ENCODE measurements at regions not wholly inside any gene's neighbourhood (a gene's known extent, or its start where the extent isn't known, plus 50 kb on each side); places are given as distances from the start of the nearest gene placed in this dataset.

GRCh38 chr18:10131081-10131459 is 217.3 kb downstream of the VAPA start:
- Histone ChIP-seq H3K36me3 (ENCODE audit: insufficient read depth, low read length) (no peaks in the 10 kb centered on the region), H3K4me3 (ENCODE audit: low read length, poor library complexity, severe bottlenecking) (no peak overlapping the region), H3K9me3 (ENCODE audit: insufficient read depth, low read depth, low read length) (no peaks in the 10 kb centered on the region), H3K4me1 (ENCODE audit: insufficient read depth, low read length, poor library complexity, severe bottlenecking) (peaks cover 6% of the 10 kb centered on the region), H3K4me2 (ENCODE audit: low read depth, low read length, poor library complexity, severe bottlenecking) (peak overlapping the region; percentile 77), H3F3A (ENCODE audit: low read depth) (no peaks in the 10 kb centered on the region), H3K9me2 (replicated peaks; ENCODE audit: low read depth, low read length) (no peaks in the 10 kb centered on the region), H4K20me1 (ENCODE audit: insufficient read depth, low read length, poor library complexity, severe bottlenecking) (no peaks in the 10 kb centered on the region), H3K9ac (ENCODE audit: low read depth, low read length, poor library complexity, severe bottlenecking) (no peak overlapping the region), H2AFZ (ENCODE audit: low read length) (peak overlapping the region; percentile 73), H3K79me2 (ENCODE audit: insufficient read depth, low read length) (no peaks in the 10 kb centered on the region), H3K27me3 (ENCODE audit: insufficient read depth, low read length, poor library complexity, severe bottlenecking) (no peaks in the 10 kb centered on the region)
- TF ChIP-seq EZH2phosphoT487 (IDR thresholded peaks at IDR 0.05; ENCODE audit: borderline replicate concordance), result no peak
- no peak for TF ChIP-seq CTCF (conservative IDR thresholded peaks at IDR 0.05; ENCODE audit: low read length)

DNA sequence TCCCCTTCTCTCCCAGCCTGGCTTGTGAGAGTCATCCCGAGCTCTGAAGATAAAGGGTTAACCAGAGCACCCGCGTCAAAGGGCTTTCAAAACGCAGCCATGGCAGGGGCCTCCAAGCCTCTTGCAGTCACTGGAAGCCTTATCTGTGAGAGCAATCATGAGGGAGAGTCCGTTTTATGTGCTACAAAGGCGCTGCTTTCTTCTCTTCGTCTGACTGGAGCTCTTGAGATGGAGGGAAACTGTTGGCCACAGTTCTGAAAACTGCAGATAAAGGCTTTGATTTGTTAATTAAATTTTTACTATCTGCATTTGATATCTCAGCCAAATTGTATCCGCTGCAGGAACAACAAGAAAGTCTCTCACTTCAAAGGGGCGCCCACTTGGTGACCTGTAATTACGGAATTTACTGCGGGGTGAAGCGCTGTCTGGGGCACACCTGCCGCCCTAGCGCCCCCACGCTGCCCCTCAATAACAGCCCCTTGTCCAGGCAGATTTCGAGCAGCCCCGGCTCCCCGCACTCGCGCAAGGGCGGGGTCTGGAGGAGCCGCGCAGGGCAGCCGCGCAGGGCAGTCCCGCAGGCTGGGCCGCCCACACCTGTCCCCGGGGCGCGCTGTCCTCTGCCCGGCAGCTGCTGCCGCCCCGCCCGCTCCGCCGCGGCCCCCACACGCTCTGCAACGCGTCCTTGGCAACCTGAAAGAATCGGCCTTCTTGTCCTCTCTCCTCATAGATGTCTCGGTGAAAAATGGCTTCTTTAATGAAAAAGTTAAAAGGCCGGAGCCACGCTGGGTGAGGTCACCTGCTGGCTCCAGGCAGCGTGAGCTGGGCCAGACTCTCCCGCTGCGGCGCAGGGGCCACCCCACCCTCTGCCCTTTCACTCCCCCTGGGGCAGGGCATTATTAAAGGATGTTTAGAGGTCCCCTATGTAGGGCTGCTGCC is 217.9 kb downstream of the VAPA start:
- no peaks in the 10 kb centered on the region for H3K9me3 ChIP-seq (ENCODE audit: insufficient read depth, low read depth, low read length)
- no peak overlapping the region for H3K9ac ChIP-seq (ENCODE audit: low read depth, low read length, poor library complexity, severe bottlenecking)
- H3K9me2 ChIP-seq (replicated peaks; ENCODE audit: low read depth, low read length), result no peaks in the 10 kb centered on the region
- H3F3A ChIP-seq (ENCODE audit: low read depth), result no peaks in the 10 kb centered on the region
- H3K4me3 ChIP-seq (ENCODE audit: low read length, poor library complexity, severe bottlenecking), result peak overlapping the region; percentile 63
- H3K79me2 ChIP-seq (ENCODE audit: insufficient read depth, low read length), result no peaks in the 10 kb centered on the region
- H4K20me1 ChIP-seq (ENCODE audit: insufficient read depth, low read length, poor library complexity, severe bottlenecking), result no peaks in the 10 kb centered on the region
- TF ChIP-seq EZH2phosphoT487 (IDR thresholded peaks at IDR 0.05; ENCODE audit: borderline replicate concordance) (no peak), CTCF (conservative IDR thresholded peaks at IDR 0.05; ENCODE audit: low read length) (no peak)
- peak overlapping the region; percentile 77 for H3K4me2 ChIP-seq (ENCODE audit: low read depth, low read length, poor library complexity, severe bottlenecking)
- H3K27me3 ChIP-seq (ENCODE audit: insufficient read depth, low read length, poor library complexity, severe bottlenecking), result no peaks in the 10 kb centered on the region
- peak overlapping the region; percentile 73 for H2AFZ ChIP-seq (ENCODE audit: low read length)
- peaks cover 6% of the 10 kb centered on the region for H3K4me1 ChIP-seq (ENCODE audit: insufficient read depth, low read length, poor library complexity, severe bottlenecking)
- no peaks in the 10 kb centered on the region for H3K36me3 ChIP-seq (ENCODE audit: insufficient read depth, low read length)

- Histone ChIP-seq H3K9ac (ENCODE audit: low read depth, low read length, poor library complexity, severe bottlenecking) (no peak overlapping the region), H3K36me3 (ENCODE audit: insufficient read depth, low read length) (no peaks in the 10 kb centered on the region), H3K4me3 (ENCODE audit: low read length, poor library complexity, severe bottlenecking) (no peak overlapping the region), H2AFZ (ENCODE audit: low read length) (no peak overlapping the region), H3K9me2 (replicated peaks; ENCODE audit: low read depth, low read length) (no peaks in the 10 kb centered on the region), H3K9me3 (ENCODE audit: insufficient read depth, low read depth, low read length) (no peaks in the 10 kb centered on the region), H3K27me3 (ENCODE audit: insufficient read depth, low read length, poor library complexity, severe bottlenecking) (no peaks in the 10 kb centered on the region), H3K4me1 (ENCODE audit: insufficient read depth, low read length, poor library complexity, severe bottlenecking) (peaks cover 6% of the 10 kb centered on the region), H3K4me2 (ENCODE audit: low read depth, low read length, poor library complexity, severe bottlenecking) (no peak overlapping the region), H3K79me2 (ENCODE audit: insufficient read depth, low read length) (no peaks in the 10 kb centered on the region), H3F3A (ENCODE audit: low read depth) (no peaks in the 10 kb centered on the region), H4K20me1 (ENCODE audit: insufficient read depth, low read length, poor library complexity, severe bottlenecking) (no peaks in the 10 kb centered on the region)
- TF ChIP-seq EZH2phosphoT487 (IDR thresholded peaks at IDR 0.05; ENCODE audit: borderline replicate concordance) (no peak), CTCF (conservative IDR thresholded peaks at IDR 0.05; ENCODE audit: low read length) (no peak)
Measured at GRCh38 chr18:10133516-10133915, 219.7 kb downstream of the VAPA start.
